H1 (cell line): ENCODE measurements at regions not wholly inside any gene's neighbourhood (a gene's known extent, or its start where the extent isn't known, plus 50 kb on each side); places are given as distances from the start of the nearest gene placed in this dataset.

Source experiments
- CTCF ChIA-PET: fragments of 300-600 bp; sonication (Branson Sonifier 250); formaldehyde crosslinking; loops from one replicate; lab custom pipeline; 2021; ENCODE audit not compliant: partially characterized antibody; lab: Charles Lee
- POLR2A ChIA-PET: fragments of 300-600 bp; sonication (Branson Sonifier 250); formaldehyde crosslinking; loops from one replicate; lab custom pipeline; 2021; ENCODE audit warnings: inconsistent platforms; ENCODE audit not compliant: partially characterized antibody; lab: Charles Lee
- DNase-seq, 2 experiments: peaks; one replicate each; pipeline versions ENCODE4 v3.0.0 to v3.0.0-alpha.2; 2010 to 2022; ENCODE audit warnings: low spot score in 2 of 2, low read depth in 1 of 2, mixed read lengths in 1 of 2
- FAIRE-seq: peaks from 2 replicates; lab custom pipeline; 2011; peaks lifted over from hg19 to GRCh38; lab: Jason Lieb, UNC
- H2AFZ ChIP-seq: 2 replicates; pipeline ENCODE4 v1.8.1; 2012; ENCODE audit warnings: low read length, inconsistent platforms
- H2AK5ac ChIP-seq: 2 replicates; pipeline ENCODE4 v1.6.1; 2013; ENCODE audit warnings: low read depth, low read length
- H2BK120ac ChIP-seq: replicated peaks from 2 replicates; pipeline ENCODE3; 2013; ENCODE audit warnings: low read depth, low read length, inconsistent platforms
- H2BK12ac ChIP-seq: 2 replicates; pipeline ENCODE4 v1.6.1; 2013; ENCODE audit warnings: low read depth, low read length
- H2BK15ac ChIP-seq: 2 replicates; pipeline ENCODE4 v1.6.1; 2013; ENCODE audit warnings: low read length
- H2BK20ac ChIP-seq: 2 replicates; pipeline ENCODE4 v1.6.1; 2013; ENCODE audit warnings: low read length
- H2BK5ac ChIP-seq: 2 replicates; pipeline ENCODE4 v1.6.1; 2013; ENCODE audit warnings: low read depth, low read length
- H3K14ac ChIP-seq: 2 replicates; pipeline ENCODE4 v1.6.1; 2013; ENCODE audit warnings: inconsistent platforms; ENCODE audit not compliant: insufficient read length
- H3K18ac ChIP-seq: 2 replicates; pipeline ENCODE4 v1.6.1; 2013; ENCODE audit warnings: low read length; ENCODE audit errors: extremely low read depth
- H3K23ac ChIP-seq: 2 replicates; pipeline ENCODE4 v1.6.1; 2013; ENCODE audit warnings: inconsistent platforms; ENCODE audit not compliant: insufficient read length
- H3K23me2 ChIP-seq: 2 replicates; pipeline ENCODE4 v1.6.1; 2013; ENCODE audit warnings: low read depth, low read length
- H3K27ac ChIP-seq: 2 replicates; pipeline ENCODE4 v1.6.1; 2011; ENCODE audit warnings: low read depth, low read length, inconsistent platforms
- H3K27me3 ChIP-seq, 4 experiments: replicated peaks in 1 of 4; 1 replicate in 1 of 4; 2 replicates in 3 of 4; pipeline versions ENCODE4 v1.6.1 to v1.8.1; 2011 to 2013; ENCODE audit warnings: low read length in 3 of 4, mild to moderate bottlenecking in 3 of 4, inconsistent platforms in 2 of 4, mixed read lengths in 2 of 4, moderate library complexity in 1 of 4; ENCODE audit not compliant: control insufficient read depth in 3 of 4, insufficient read depth in 3 of 4; ENCODE audit errors: extremely low read depth in 1 of 4
- H3K36me3 ChIP-seq, 4 experiments: 2 replicates each; pipeline versions ENCODE4 v1.6.1 to v1.8.1; 2011 to 2013; ENCODE audit warnings: mild to moderate bottlenecking in 4 of 4, low read length in 3 of 4, moderate library complexity in 2 of 4, control low read depth in 1 of 4, inconsistent platforms in 1 of 4; ENCODE audit not compliant: insufficient read depth in 4 of 4, control insufficient read depth in 2 of 4
- H3K4ac ChIP-seq: replicated peaks from 2 replicates; pipeline ENCODE3; 2013; ENCODE audit warnings: low read length, low read depth, mixed read lengths, inconsistent platforms; ENCODE audit not compliant: insufficient read length
- H3K4me1 ChIP-seq, 4 experiments: replicated peaks in 1 of 4; 1 replicate in 1 of 4; 2 replicates in 3 of 4; pipeline versions ENCODE4 v1.6.1 to v1.8.1; 2011 to 2013; ENCODE audit warnings: low read length in 3 of 4, inconsistent platforms in 2 of 4, mixed read lengths in 1 of 4; ENCODE audit not compliant: insufficient read depth in 4 of 4, control insufficient read depth in 3 of 4
- H3K4me2 ChIP-seq, 2 experiments: 2 replicates each; pipeline versions ENCODE4 v1.6.1 to v1.8.1; 2011 to 2013; ENCODE audit warnings: low read depth in 2 of 2, low read length in 2 of 2, control low read depth in 1 of 2, inconsistent platforms in 1 of 2, mild to moderate bottlenecking in 1 of 2; ENCODE audit not compliant: insufficient read depth in 1 of 2
- H3K4me3 ChIP-seq, 4 experiments: fragments of 200-600, 300-600 bp in 1 of 4; sonication (generic), shearing (Covaris generic), sonication (Bioruptor Twin) in 1 of 4; 2 replicates each; pipeline versions ENCODE4 v1.5.1 to v1.8.1; 2011 to 2016; ENCODE audit warnings: low read length in 4 of 4, low read depth in 3 of 4, control low read depth in 2 of 4, inconsistent platforms in 2 of 4, mild to moderate bottlenecking in 2 of 4, mixed read lengths in 1 of 4, moderate library complexity in 1 of 4; ENCODE audit not compliant: insufficient read depth in 2 of 4; ENCODE audit errors: extremely low read depth in 1 of 4
- H3K56ac ChIP-seq: replicated peaks from 2 replicates; pipeline ENCODE3; 2013; ENCODE audit warnings: low read depth, mild to moderate bottlenecking, mixed read lengths, low read length, inconsistent platforms; ENCODE audit not compliant: insufficient read length
- H3K79me1 ChIP-seq: 2 replicates; pipeline ENCODE4 v1.6.1; 2013; ENCODE audit warnings: low read depth, low read length, control low read depth
- H3K79me2 ChIP-seq, 2 experiments: 2 replicates each; pipeline versions ENCODE4 v1.6.1 to v1.8.1; 2012 to 2013; ENCODE audit warnings: low read length in 2 of 2, mild to moderate bottlenecking in 2 of 2, inconsistent platforms in 1 of 2; ENCODE audit not compliant: insufficient read depth in 2 of 2, control insufficient read depth in 1 of 2
- H3K9ac ChIP-seq, 4 experiments: replicated peaks in 1 of 4; 1 replicate in 1 of 4; 2 replicates in 3 of 4; pipeline versions ENCODE4 v1.6.1 to v1.8.1; 2011 to 2013; ENCODE audit warnings: low read depth in 3 of 4, low read length in 3 of 4, control low read depth in 2 of 4, mild to moderate bottlenecking in 2 of 4, moderate library complexity in 2 of 4, inconsistent platforms in 1 of 4; ENCODE audit errors: extremely low read depth in 1 of 4
- H3K9me3 ChIP-seq, 2 experiments: 2 replicates each; pipeline versions ENCODE4 v1.6.1 to v1.8.1; 2012 to 2013; ENCODE audit warnings: mild to moderate bottlenecking in 2 of 2, moderate library complexity in 2 of 2, control low read depth in 1 of 2, inconsistent platforms in 1 of 2, low read depth in 1 of 2, low read length in 1 of 2, mixed read lengths in 1 of 2; ENCODE audit not compliant: insufficient read depth in 2 of 2
- H4K20me1 ChIP-seq, 2 experiments: replicated peaks in 1 of 2; 2 replicates each; pipeline versions ENCODE3 to v1.8.1; 2011 to 2013; ENCODE audit warnings: inconsistent platforms in 2 of 2, low read length in 2 of 2, mild to moderate bottlenecking in 1 of 2; ENCODE audit not compliant: insufficient read depth in 2 of 2, control insufficient read depth in 1 of 2
- H4K5ac ChIP-seq: 2 replicates; pipeline ENCODE4 v1.6.1; 2013; ENCODE audit warnings: low read length, low read depth, mixed read lengths, inconsistent platforms; ENCODE audit not compliant: insufficient read length
- H4K8ac ChIP-seq: 2 replicates; pipeline ENCODE4 v1.8.0; 2013; ENCODE audit warnings: mild to moderate bottlenecking, moderate library complexity, low read length, inconsistent platforms; ENCODE audit not compliant: insufficient read depth; ENCODE audit errors: extremely low read depth
- H4K91ac ChIP-seq: replicated peaks from 2 replicates; pipeline ENCODE3; 2013; ENCODE audit warnings: low read length, mixed read lengths, inconsistent platforms; ENCODE audit not compliant: insufficient read length
- CHD2 ChIP-seq: IDR thresholded peaks from 2 replicates; pipeline ENCODE4 v1.6.1; 2012; ENCODE audit warnings: low read length, improper control_type of control experiment
- YY1 ChIP-seq: IDR thresholded peaks from 2 replicates; pipeline ENCODE4 v1.6.1; 2011; ENCODE audit warnings: low read depth, mild to moderate bottlenecking, low read length
- WGBS, 2 experiments: shearing (Covaris generic) in 1 of 2; methylation state at CpG; one replicate each; pipeline versions ENCODE4 v1.1.6 to v1.1.7; 2013 to 2015; ENCODE audit warnings: low lambda C conversion rate in 2 of 2, mixed read lengths in 2 of 2, inconsistent platforms in 1 of 2, low coverage in 1 of 2, missing lambda C conversion rate in 1 of 2; ENCODE audit not compliant: insufficient replicate concordance in 2 of 2, insufficient coverage in 1 of 2, insufficient read length in 1 of 2; ENCODE audit errors: extremely low coverage in 1 of 2, missing lambda C conversion rate in 1 of 2; 5-methylcytosine and 5-hydroxymethylcytosine counted together

DNA sequence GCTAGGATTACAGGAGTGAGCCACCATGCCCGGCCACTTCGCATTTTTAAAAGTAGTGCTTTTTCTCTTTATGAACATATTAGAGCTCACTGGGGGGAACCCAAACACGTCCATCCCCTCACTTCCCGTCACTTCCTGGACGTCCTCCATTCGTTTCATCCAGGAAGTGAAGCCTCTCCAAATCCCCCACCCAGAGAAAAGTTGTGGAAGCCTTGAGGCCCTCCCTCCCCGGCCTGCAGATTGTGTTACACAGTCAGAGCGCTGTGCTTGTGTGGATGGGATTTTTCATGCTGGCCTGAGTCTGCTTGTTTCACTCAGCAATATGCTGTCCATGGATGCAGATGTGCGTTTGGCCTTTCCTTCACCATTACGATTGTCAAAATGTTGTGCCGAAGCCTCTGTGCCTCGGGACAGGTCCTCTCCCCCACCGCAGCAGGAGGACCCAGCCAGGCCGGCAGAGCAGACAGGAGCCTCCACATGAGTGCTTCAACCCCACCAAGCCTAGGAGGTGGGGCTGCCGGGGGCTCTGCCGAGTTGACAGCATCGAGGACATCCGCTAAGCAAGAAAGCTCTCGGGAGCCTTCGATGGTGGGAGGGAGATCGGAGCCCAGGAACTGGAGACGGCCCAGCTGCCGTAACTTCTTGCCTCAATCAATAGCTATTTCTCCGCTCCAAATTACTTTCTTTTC lies 121.6 kb upstream of the PPP1R26 start:
- Histone ChIP-seq H2BK20ac (no peak overlapping the region), H3K27me3 (no peaks in the 10 kb centered on the region), H3K4me2 (no peak overlapping the region), H4K8ac (no peak overlapping the region), H3K4me3 (no peak overlapping the region), H2AK5ac (no peak overlapping the region), H2BK15ac (no peak overlapping the region), H2BK12ac (no peak overlapping the region), H3K9ac (no peak overlapping the region), H3K23ac (no peak overlapping the region), H3K18ac (no peak overlapping the region), H3K27ac (no peak overlapping the region), H3K4ac (no peak overlapping the region), H3K36me3 (no peaks in the 10 kb centered on the region), H4K20me1 (no peaks in the 10 kb centered on the region), H2BK5ac (no peak overlapping the region), H3K4me1 (peaks cover 0 to 4% (median 0%) of the 10 kb centered on the region in 4 experiments; a peak in 2 of 7 replicates), H4K91ac (no peak overlapping the region), H2AFZ (no peak overlapping the region), H3K56ac (no peak overlapping the region), H3K79me2 (no peaks in the 10 kb centered on the region), H3K9me3 (no peaks in the 10 kb centered on the region), H4K5ac (no peak overlapping the region), H3K23me2 (peaks cover 7% of the 10 kb centered on the region; the same call in 1 of the 2 replicates), H3K79me1 (no peaks in the 10 kb centered on the region; the same call in 1 of the 2 replicates), H2BK120ac (no peak overlapping the region), H3K14ac (no peak overlapping the region)
- ChIA-PET POLR2A (no interaction called here), CTCF (interaction anchor here (0.7 to 2.3 kb wide), 5 partner anchors 8 to 77 kb away, joined by 3 to 8 read pairs (median 4); no protein-coding TSS in a partner anchor)
- DNase-seq, result no peak
- WGBS, 2 experiments, result 86% methylated on average over 20 of the region's 24 CpGs; no CpG with 5 or more reads in 1 of the 2 experiments
- FAIRE-seq, result no peak
- TF ChIP-seq YY1 (no peak), CHD2 (no peak)
